SW480 (cell line): ENCODE measurements at regions not wholly inside any gene's neighbourhood (a gene's known extent, or its start where the extent isn't known, plus 50 kb on each side); places are given as distances from the start of the nearest gene placed in this dataset.
"Not testable (repeated sequence)": the region's sequence is repeated elsewhere in the genome, so short reads cannot be mapped to it uniquely, and the experiment has no call there.

Experiments used
- DNase-seq: peaks from one replicate; pipeline ENCODE4 v3.0.0-alpha.2; 2016; ENCODE audit warnings: low spot score

DNA sequence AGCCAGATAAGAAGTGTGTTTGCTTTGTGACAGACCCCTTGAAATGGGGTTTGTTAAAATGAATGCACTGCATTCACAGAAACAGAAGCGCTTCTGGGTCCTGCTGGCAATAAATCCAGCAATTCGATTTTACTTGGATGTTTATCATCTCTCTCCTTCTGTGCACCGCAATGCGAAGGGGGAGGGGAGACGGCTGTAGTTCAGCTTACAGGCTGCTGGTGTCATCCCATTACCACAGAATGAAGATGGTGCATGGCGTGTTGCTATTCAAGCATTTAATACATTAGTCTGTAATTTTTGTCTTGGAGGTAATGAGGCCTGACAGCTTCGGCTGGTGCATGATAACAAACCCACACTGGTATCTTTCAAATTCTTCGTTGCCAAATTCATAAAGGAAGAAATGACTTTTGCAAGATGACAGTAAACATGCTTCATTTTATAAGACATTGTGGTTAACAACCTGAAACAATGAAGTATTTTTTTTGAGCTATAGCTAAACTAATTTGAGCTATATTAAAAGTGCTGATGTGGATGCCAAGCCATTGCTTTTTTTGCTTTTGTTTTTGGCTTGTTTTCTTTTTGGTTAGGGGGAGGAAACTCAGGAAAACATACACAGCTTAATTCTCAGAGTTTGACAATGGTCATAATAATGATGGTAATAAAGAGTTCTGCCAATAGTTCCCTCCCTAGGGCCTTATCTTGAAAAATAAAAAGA lies 418.3 kb downstream of the OTOL1 start:
- DNase-seq: peak; percentile 31

DNA sequence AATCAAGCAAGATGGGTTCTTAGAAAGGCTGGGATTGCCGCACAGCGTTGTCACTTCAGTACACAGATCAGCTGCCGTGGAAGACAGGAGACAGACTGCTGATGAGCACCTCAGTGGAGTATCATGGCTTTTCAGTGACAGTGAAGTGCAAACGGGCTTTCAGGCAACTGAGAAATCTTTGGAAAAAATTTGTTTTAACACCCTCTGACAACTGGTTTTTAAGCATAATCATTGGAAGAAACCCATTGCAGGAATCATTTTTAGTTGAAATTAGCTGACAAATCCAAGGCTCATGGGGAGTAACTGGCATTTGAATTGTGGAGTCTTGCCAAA lies 418.8 kb downstream of the OTOL1 start:
- DNase-seq: no peak

DNA sequence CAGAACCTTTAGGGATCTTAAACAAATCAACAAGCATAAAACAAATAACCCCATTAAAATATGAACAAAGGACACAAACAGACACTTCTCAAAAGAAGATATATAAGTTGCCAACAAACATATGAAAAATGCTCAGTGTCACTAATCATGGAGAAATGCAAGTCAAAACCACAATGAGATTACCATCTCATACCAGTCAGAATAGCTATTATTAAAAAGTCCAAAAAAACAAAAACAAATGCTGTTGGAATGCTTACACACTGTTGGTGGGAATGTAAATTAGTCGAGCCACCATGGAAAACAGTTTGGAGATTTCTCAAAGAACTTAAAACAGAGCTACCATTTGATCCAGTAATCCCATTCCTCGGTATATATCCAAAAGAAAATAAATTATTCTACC lies 423.6 kb downstream of the OTOL1 start:
- no peak for DNase-seq

DNA sequence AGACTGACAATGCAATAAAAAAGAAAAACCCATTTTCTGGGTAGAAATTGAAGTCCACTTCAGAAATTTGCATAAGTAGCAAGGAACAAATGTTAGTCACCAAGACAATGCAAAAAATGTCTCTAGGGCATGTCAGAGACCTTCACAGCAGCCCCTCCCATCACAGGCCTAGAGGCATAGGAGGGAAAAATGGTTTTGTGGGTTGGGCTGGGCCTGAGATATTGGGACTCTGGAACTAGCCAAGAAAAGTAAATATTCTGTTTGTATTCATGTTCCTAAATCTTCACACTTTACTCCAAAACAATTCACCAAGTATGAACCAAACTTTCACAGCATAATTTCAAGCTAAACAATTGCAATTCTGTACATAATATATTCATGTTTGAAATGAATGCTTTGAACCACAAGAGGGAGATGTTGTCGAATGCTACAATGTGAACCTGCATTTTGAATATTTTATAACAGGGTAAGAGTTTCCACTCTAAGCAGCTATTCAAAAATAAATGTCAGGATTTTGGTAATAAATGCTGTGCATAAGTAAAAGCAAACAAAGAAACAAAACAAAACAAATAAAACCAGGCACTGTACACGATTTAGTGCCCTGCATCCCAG lies 429.2 kb downstream of the OTOL1 start:
- DNase-seq: no peak

DNA sequence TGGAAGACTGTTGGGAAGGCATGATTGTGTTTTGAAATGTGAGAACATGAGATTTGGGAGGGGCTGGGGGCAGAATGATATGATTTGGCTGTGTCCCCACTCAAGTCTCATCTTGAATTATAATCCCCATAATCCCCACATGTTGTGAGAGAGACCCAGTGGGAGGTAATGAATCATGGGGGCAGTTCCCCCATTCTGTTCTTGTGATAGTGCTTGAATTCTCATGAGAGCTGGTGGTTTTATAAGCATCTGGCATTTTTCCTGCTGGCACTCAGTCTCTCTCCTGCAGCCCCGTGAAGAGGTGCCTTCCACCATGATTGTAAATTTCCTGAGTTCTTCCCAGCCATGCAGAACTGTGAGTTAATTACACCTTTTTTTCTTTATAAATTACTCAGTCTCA lies 430.5 kb downstream of the OTOL1 start:
- DNase-seq: no peak

DNA sequence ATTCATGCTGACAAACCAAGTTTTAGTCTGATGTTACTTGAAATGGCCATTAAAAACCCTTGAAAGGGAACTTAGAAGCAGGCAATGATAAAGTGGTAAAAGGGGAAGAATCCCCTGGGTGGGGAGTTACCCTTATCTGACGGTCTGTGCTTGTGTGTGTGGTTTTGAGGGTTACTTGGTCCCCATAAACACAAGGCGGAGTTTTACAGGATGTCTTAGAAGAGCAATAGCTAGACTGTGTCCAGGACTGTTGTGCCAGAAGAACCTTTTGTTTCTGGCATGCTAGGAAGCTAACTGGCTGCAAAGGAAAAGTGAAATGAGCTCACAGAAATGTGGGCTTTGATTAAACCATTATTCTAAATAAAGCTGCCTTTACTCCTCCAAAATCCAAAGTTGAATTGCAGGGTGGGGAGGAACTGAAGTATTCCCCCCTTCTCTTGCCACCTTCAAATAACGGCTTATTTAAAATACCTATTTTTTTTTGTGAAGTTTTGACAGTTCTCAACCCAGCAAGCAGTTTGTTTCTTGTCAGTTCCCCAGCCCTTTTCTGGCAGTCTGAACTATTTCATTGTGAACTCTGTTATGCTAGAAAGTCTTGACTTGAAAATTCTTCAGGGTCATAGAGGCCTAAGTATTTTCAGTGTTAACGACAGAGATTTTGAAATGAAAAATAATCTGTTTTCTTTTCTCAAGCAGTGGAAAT lies 443.5 kb downstream of the OTOL1 start:
- no peak for DNase-seq

DNA sequence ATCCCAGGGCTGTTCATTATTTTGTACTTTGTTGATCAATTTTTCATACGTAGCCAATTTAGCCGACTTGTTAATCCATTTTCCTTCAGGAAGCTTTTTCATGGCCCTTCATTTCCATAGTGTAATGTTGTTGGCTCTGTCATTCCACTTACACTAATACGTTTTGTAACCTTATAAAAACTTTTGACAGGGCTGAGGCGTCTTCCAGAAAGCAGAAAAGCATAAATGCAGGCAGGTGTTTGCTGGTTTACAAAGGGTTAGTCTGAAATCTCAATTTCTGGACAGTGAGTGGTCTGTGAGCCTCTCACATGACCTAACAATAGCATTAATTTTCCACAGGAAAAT lies 444.0 kb downstream of the OTOL1 start:
- no peak for DNase-seq

DNA sequence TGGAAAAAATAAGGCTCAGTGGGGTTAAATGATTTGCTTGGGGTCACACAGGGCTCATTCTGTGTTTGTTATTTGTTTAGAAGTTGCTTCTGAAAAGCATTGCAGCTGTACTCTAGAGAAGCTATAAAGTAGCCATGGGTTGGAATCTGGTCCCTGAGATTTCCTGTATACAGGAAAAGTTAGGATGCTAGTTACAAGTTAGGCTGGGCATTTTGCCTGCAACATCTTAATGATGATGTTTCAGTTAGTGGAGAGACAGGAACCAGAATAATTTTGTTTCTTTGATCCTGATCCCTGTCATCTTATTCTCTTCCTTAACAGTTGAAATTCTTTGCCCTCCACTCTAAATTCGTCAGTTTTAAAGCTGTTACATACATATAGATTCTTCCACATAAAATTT lies 445.3 kb downstream of the OTOL1 start:
- DNase-seq: no peak

DNA sequence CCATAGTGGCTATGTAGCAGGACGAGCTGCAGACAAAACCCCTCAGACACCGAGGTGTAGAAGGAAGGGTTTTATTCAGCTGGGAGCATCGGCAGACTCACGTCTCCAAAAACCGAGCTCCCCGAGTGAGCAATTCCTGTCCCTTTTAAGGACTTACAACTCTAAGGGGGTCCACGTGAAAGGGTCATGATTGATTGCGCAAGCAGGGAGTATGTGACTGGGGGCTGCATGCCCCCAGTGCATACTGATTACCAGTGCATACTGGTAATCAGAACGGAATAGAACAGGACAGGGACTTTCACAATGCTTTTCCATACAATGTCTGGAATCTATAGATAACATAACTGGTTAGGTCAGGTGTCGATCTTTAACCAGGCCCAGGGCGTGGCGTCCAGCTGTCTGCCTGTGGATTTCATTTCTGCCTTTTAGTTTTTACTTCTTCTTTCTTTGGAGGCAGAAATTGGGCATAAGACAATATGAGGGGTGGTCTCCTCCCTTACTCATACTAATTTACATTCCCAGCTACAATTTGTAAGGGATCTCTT lies 447.3 kb downstream of the OTOL1 start:
- DNase-seq: not testable (repeated sequence)

DNA sequence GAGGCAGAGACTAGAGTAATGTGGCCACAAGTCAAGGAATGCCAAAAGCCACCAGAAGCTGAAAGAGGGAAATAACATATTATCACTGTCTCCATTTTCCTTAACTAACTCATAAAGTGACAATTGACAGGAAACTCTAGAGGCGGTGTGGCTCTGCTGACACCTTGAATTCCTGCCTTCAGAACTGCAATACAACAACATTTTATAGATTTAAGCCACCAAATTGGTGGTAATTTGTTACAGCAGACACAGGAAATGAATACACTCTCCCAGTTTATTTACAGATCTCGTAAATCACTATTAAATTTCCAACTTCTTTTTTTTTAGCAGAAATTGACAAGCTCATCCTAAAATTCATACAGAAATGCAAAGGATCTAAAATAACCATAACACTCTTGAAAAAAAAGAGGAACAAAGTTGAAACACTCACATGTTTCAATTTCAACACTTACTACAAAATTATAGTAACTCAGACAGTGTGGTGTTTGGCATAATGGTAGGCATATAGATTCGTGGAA lies 449.9 kb downstream of the OTOL1 start:
- DNase-seq: no peak

DNA sequence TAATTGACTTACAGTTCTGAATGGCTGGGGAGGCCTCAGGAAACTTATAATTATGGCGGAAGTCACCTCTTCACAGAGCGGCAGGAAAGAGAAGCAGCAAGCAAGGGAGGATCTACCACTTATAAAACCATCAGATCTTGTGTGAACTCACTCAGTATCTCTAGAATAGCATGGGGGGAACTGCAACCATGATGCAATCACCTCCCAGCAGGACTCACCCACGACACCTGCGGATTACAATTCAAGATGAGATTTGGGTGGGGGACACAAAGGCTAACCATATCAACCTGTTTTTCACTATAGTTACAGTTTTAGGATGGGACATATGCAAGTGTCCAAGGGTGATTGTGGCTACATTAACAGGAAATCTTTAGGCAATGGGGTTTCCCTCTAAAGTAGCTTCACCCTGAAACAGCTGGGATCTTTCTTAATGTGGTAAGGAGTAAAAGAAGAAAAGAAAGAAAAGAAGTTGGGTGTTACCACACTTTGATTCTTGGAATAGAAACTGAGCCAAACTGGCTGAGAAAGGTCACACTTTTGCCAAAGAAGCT lies 453.8 kb downstream of the OTOL1 start:
- no peak for DNase-seq

DNA sequence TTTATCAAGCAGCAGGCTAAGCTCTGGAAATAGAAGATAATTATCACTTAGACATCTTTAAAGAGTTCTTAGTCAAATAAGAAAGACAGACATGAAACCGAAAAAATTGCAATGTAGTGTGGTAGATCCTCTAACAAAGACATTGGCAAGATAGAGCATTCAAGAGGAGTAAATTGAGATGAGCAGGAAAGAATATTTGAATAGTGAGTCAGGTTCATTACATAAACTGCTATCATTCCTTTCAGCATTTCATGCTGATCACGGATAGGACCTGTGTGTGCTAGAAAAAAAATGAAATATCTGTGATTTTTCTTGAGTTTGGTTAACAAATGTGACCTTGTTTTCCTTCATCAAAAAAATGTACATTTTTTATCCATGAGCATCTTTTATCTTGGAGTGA lies 460.9 kb downstream of the OTOL1 start:
- DNase-seq: no peak

DNA sequence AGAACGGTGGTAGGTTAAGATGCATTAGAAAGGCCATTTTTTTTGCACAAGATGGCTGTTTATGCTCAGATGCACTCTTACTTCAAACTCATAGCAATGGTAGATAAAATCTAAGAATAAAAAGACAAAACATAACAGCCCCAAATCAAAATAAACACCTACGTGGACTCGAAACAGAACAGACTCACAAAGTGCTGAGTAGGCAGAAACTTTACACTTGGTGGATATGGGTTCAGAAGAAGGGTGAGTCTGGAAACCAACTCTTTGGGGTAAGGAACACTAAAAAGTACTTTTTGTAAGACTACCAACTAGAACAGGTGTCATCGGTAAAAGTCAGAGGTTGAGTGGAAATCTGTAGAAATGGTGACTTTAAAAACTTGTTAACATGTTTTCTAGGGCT lies 468.2 kb downstream of the OTOL1 start:
- no peak for DNase-seq

DNA sequence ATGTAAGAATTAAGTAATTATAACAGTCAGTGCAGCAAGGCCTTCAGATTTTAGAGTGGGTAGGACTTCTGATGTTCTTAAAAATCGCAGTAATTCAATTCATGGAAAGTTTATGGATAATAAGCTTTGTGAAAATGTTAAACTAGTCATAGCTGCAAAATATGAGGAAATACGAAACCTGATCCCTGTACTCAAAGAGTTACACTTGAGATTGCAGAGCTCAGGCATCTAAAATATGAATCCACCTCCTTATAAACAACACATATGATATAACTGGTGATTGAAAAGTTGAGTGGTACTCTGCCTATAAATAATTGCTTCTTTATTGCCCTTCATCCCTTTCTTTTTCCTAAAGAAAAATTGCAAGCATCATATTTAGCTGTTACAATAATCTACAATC lies 473.3 kb downstream of the OTOL1 start:
- DNase-seq: no peak

DNA sequence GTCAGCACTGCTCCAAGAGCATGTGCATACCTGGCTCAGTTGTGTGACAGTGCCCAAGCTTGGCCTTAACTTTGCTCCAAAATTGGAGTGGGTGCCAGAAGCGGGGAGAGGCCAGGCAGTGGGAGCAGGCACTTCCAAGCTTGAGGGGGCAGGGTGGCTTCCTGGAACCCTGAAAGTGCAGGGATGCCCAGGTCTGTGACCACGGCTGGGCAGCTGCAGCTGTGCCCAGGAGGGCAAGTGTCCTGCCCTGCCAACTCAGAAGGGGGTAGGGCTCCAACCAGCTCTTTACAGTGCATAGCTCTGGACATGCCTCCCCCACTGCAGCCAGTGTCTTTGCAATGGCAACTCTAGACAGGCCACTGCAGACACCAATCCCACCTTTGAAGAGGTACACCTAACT lies 478.6 kb downstream of the OTOL1 start:
- no peak for DNase-seq

DNA sequence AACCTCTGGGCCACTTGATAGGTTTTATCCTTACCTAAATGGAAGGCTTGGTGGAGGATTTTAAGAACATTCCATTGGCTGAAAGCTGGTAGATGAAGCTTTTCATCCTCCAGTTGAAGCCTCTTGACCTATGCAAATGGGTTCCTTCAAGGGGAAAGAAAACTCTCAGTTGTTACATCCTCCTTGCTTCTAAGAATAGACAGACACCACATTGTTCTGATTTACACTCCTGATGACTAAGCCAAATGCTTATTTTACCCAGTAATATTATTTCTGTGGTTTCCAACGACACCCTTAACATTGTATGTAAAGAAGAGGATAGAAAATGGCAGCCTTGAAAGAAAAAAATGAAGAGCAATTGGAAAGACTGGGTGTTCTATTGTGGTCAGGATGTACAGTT lies 480.5 kb downstream of the OTOL1 start:
- no peak for DNase-seq

DNA sequence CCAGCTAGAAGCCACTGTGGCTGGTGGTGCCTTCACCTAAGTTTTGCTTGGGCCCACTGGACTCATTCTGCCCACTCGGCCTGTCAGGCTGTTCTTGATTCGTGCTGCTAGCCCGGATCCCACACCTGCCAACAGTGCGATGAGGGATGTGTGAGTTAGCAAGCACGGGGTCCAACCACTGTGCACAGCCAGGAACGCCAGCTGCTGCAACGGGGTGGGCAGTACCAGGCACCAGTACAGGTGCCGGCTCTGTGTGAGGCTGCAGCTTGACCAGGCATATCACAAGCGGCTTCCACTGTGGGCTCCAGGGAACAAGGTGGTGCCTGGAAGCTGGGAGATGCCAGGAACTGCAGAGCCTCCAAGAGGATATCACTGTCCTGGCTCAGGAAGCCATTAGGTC lies 481.2 kb downstream of the OTOL1 start:
- DNase-seq: no peak

DNA sequence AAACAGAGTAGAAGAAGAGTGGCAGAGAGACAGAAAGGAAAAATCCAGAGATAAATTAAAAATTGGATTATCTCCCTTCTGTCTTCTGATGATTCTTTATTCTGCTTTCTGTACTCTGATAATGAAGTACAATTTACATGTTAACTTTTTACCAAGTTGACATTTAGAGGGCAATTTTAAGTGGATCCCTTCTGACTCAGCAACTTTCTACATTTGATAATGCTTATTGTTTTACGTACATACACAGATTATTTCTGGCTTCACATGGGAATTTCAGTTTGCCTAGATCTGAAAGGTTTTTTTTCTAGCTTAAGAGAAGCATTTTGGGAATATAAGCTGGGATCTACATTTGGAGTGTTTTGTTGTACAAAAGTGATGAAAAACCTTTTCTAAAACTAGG lies 491.3 kb downstream of the OTOL1 start:
- no peak for DNase-seq

DNA sequence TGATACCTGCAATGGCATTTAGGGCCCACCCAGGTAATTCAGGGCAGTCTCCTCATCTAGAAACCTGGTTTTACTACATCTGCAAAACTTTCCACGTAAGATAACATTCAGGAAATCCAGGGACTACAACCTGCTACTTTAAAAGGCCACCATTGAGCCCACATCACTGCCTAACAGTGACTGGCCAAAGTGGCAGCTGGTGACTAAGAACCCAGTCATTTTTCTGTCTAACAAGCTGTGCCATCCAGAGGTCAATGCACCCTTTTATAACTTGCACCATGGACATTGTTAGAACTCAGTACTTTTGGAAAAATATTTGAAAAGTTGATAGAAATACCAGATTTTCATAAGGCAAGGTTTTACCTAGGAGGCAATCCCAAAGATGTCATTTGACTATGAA lies 492.4 kb downstream of the OTOL1 start:
- DNase-seq: no peak

DNA sequence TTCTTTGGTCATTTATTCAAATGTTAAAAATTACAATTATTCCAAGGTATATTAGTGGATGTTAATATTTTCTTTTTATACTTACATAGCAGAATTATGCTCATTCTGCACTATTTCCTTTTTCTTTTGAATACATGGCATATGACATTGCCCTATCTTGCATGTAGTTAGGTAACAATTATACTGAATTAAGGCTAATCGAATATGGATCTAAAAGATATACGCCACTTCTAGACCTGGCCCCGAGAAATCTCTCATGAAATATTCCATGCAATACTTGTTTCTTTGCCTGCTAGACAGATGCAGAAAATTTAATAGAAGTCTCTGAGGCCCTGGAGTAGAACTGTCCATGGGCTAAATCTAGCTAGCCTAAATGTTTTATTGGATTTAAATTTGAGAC lies 493.4 kb downstream of the OTOL1 start:
- DNase-seq: no peak

DNA sequence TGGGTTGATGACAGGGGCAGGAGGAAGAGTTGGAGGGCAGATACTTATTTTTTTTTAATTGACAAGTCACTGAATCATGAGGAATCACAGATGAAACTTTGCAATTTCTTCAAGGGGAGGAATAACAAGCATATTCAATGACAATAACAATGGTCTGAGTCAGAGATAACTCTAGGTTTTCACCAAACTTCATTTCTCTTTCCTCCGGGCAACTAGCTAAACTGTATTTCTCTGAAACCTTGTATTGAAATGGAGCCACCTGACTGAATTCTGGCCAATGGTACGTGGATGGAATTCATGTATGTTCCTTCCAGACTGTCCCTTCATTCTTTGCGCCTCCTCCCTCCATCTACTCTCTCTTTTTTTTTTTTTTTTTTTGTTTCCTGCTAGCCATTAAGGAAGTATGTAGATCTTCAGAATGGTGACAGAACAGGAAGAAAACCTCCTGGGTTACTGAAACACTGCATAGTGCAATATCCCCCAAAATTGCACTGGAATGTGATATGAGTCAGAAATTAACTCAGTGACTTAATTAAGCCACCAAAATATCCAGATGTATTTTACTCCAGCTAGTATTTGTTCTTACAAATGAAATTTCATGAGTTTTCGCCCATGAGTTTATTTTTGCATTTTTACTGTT lies 495.4 kb downstream of the OTOL1 start:
- no peak for DNase-seq

DNA sequence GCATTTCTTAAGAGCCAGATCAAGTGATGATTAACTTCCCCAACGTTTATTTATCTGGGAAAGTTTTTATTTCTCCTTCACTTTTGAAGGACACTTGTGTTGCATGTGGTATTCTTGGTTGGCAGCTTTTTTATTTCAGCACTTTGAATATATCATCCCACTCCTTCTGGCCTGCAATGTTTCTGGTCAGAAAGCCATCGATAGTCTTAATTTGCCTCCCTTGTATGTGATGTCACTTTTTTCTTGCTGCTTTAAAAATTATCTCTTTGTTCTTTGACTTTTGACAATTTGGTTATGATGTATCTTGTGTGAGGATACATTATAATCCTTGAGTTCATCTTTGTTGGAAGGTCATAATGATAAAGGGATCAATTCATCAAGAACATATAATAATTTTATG lies 503.2 kb downstream of the OTOL1 start:
- no peak for DNase-seq

DNA sequence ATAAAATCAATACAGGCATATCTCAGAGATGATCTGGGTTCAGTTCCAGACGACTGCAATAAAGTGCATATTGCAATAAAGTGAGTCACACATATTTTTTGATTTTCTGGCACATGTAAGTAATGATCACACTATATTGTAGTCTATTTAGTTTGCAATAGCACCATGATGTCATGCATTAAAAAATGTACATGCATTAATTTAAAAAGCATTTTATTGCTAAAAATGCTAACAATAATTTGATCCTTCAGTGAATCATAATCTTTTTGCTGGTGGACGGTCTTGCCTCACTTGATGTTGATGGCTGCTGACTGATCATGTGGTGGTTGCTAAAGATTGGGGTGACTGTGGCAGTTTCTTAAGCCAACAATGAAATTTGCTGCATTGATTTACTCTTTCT lies 511.1 kb downstream of the OTOL1 start:
- DNase-seq: no peak
